HPDE6-E6E7 (cell line): ENCODE measurements at regions not wholly inside any gene's neighbourhood (a gene's known extent, or its start where the extent isn't known, plus 50 kb on each side); places are given as distances from the start of the nearest gene placed in this dataset.

Experiments
- DNase-seq: peaks from one replicate; pipeline ENCODE4 v3.0.0; 2011; ENCODE audit warnings: missing footprints; ENCODE audit errors: extremely low spot score

DNA sequence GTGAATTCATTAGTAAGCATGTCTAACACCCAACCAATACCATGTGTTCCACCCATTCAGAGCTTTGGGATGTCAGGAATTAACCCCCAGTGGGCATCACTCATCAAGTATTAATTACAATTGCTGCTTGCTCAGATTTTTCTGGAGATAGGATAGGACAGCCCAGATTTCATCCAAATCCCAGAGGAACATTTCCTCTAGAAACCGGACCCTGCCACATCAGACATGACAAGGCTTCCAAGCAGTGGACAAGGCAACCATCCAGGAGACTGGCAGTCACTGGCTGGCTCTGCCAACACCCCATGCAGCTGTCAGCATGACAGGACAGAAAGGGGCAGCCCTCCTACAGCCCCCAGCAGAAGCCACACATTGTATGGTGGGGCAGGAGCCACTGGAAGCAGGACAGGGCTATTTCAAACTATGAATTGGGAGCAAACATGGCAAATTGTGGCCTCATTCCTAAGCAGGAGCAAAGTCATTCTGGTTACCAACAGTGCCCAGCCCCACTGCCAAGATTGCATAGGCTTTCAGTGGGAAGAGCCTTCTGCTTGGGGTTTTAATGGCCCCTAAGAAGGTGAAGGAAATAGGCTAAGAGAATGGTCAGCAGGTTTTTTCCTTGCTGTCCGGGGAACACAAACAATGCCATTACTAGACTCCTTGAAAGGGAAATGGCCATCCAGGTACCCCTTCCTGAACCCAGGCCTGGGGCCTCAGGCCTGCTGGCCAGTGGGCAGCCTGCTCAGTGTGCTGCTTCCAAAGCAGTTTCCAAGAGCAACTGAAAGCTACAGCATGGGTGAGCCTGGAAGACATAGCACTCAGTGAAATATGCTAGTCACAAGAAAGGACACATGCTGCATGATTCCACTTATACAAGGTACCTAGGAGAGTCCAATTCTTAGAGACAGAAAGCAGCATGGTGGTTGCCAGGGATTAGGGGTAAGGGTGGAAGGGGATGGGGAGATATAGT lies 294.7 kb upstream of the SLC30A5 start:
- DNase-seq = no peak

DNA sequence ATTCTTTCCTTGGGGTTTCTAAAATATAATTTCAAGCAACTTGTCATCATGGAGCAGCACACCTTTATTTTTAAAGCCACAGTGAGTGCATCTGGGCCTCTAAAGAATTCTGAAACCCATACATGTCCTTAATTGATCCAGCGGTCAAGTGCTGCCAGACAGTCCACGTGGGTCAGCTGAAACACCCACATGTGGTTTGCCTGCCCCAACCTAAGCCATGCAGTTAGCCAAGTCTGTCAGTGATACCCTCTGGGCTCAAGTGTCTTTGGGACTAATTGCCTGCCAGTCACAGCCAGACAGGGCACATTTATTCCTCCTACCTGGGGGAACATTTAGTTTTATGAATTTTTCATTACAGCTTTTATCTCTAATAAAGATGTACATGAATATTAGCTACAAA lies 291.4 kb upstream of the SLC30A5 start:
- DNase-seq = no peak

DNA sequence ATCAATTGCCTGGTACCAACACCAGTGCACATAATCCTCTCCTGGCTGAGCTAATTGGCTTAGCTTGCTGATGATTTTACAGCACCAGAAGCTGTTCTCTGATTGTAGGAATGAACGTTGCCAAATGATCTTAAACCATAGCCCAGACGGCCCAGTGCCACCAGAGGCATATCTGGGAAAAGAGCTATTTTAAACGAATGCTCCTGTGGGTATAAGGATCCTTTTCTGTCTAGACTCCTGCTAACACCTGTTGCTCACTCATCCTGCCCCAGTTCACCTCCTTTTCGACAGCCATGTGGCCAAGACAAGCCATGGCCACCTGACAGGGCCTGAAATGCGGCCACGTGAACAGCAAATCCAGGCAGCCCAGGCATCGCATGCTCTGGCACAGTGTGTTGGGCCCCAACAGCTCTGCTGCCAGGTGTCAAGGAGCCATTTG lies 289.9 kb upstream of the SLC30A5 start:
- DNase-seq = no peak

DNA sequence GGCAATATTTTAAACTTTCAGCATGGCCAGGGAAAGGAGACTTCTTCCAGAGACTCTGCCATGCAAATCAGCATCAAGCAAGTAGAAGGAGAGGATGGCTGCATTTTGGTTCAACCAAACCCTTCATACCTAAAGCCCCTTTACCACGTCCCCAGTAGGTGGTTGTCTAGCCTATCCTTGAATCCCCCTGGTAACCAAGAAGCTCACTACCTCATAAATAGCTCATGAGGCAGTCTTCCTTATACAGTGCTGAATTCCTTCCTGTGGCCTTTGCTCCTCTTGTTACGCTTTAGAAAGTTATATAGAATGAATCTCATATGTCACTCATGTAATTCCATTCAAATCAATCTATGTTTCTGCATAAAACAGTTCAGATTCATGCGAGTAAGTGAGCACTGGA lies 289.5 kb upstream of the SLC30A5 start:
- no peak for DNase-seq

DNA sequence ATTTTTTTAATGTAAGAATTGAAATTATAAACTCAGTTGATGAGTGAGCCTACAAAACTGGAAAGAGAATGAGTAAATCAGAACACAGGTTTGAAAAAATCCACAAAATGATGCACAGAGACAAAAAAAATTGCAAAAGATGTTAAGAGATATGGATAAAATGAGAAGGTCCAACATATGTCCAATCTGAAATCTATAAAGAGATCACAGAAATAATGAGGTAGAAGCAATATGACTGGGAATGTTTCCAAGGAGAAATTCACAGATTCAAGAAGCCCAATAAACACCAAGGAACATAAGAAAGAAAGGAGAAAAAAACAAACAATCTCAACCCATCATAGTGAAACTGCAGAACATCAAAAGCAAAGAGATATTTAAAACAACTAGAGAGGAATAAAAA lies 288.4 kb upstream of the SLC30A5 start:
- DNase-seq = no peak

DNA sequence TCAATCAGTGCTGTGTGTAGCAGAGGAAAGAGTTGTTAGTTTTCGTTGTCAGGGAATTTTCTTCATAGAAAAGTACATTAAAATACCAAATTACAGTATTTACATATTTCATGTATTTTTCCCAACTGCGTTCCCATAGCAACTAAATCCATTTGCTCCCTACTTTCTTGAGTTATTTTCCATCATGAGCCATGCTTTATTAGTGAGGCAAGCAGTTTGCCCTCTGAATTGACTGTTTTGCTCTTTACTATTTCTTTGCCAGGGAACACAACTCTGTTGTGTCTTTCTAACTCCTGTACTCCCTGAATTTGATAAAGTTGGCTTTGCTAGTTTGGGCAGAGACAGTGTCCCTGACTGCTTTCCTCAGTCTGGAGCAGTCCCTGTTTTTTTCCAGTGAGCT lies 276.2 kb upstream of the SLC30A5 start:
- no peak for DNase-seq

DNA sequence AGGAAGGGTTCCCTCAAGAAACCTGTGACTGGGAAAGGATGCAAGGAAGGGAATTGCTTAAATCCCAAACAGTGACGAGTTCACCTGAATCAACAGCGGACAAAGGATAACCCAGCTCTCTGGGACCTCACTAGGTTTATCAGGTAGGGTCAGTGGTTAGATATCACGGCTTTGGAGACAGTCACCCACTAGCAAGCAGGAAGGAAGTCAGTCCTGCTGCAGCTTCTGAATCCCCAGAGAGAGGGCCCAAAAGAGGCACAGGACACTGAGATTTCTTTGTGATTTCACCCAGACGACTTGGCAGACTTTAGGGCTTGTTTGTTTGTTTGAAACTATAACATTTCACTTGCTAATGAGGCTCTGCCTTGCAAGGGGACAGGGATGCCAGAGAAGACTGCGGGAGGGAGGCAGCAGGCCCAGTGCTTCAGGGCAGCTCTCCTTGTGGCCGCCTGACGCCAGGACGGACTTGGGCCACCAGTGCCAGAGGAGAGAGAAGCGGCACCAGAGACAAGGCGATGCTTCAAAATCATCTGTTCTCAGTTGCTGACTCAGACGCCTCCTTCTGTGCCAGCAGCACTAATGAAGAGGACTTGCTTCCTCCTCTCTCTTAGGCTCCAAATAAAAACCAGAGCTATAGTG lies 275.6 kb upstream of the SLC30A5 start:
- no peak for DNase-seq

DNA sequence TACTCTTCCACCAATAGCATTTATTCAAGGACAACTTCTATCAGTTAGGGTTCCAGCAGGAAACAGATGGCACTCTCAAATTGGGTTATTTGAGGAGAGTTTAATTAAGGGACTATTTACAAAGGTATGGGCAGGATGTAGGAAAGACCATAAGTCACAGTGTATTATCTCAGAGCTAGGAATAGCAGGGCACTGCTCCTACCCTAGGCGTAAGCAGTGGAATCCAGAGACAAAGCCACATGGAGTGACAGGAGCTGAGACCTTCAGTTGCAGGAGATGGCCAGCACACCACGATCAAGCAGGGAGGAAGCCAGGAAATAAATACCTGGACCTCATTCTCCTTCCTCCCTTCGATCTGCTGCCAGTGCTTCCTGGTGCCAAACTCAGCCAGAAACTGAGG lies 274.9 kb upstream of the SLC30A5 start:
- DNase-seq = no peak

DNA sequence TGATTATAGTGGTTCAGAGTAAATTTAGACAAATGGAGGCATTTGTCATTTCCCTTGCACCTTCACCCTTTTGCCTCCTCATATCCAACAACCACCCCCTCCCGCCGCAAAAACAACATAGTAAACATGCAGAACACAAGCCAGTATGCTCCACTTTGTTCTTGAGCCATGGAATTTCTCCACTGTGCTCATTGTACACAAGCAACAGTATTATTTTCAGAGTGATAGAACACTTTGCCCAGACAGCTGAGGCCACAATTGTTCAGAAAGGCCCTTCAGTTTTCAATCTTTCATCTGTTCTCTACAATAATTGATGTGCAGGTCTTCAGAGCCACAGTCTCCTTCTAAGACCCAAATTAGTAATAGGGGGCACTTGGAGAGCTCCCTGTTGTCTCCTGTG lies 272.8 kb upstream of the SLC30A5 start:
- DNase-seq = no peak

DNA sequence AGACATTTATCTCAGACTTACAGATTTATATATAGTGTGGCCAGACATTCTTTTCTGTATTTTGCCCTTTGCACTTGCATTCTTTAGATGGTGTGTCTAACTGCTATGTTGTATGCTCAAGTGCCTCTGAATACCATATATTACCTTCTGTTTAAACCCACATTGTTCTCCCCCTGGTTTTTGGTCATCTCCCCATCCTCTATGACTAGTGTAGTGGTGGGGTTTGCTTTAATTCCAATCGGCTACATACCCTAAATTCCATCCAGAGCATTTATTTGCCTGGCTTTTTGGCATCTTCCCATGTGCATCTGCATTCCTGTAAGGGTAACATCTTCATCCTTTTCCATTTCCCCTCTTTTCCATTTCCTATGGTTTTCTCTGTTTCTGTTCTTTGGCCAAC lies 271.0 kb upstream of the SLC30A5 start:
- no peak for DNase-seq

DNA sequence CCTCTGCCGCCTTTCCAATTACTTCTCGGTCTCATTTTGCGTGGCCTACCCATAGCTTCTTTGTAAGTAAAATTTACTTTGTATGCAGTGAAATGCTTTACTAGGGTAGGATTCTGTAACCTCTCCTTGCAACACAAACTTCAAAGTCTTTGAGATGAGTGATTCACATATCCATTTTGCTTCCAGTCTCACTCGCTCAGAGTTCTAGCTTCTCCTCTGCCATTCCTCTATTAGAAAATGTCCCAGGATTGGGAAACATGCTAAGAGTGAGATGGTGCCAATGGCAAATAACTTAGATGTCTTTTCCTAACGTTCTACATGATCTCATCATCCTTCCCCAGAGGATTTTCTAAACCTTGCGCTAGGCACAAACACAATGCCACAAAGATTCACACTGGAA lies 270.5 kb upstream of the SLC30A5 start:
- no peak for DNase-seq

DNA sequence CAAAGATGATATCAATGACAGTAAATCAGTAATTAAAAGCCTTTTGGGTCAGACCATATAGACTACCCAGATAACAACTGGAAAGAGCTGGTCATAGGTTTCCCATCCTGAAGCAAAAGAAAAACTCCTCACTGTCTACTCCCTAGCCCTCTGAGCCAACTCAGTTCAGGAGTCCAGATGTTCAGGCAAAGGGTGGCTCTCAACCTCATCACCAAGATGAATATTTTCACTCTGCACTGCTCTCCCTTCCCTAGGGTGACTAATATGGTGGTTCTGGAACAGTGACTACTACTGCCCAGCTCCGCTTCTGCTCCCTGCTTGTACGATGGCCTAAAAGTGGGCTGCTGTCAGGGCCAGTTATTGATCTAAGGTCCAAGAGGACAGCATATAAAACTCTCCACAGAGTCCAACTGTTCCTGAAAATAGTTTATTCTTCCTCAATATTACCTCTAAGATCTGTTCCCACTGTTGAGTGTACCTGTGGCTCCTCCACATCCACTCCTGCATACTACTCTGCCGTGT lies 263.4 kb upstream of the SLC30A5 start:
- no peak for DNase-seq

DNA sequence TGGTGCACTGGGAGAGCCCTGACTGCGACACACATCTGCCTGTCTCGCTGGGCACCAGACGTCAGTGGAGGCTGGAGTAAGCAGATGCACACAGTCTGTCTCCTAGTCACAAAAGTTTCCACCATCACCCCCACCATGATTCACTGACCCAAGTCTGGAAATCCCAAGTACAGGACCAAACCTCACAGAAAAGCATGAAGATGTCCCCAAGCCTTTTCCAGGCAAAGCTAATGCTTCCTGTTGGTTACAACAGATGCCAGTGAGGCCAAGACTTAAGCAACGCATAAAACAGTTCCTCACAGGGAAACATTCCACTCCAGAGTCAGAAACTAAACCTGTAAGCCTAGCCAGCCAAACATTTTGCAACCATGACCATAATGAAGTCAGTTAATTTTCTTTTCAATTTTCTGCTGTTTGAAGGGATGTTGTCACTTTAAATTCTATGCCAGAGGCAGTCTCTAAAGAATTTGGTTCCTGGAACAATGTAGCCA lies 259.3 kb upstream of the SLC30A5 start:
- no peak for DNase-seq

DNA sequence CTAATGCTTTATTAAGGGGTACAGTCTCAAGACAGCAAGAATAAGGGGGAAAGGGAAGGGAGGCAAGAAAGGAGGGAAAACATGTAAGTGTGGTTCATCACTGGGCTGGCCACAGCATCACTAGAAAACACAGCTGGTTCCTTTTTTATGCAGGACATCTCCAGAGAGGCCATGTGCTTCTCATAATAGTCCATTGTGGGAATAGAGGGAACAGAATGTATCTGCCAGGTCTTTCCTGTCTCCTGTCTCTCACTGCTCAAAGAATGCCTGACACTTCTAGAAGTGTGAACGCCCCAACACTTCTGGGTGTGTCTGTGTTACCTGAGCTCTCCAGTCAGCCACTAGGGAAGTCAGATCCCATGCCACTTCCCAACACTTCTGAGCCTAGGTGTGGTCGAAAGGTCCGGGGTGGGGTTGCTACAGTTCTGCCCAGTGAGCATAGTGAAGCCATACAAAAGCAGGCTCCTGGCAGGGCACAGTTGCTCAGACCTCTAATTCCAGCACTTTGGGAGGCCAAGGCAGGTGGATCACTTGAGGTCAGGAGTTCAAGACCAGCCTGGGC lies 255.6 kb upstream of the SLC30A5 start:
- no peak for DNase-seq

DNA sequence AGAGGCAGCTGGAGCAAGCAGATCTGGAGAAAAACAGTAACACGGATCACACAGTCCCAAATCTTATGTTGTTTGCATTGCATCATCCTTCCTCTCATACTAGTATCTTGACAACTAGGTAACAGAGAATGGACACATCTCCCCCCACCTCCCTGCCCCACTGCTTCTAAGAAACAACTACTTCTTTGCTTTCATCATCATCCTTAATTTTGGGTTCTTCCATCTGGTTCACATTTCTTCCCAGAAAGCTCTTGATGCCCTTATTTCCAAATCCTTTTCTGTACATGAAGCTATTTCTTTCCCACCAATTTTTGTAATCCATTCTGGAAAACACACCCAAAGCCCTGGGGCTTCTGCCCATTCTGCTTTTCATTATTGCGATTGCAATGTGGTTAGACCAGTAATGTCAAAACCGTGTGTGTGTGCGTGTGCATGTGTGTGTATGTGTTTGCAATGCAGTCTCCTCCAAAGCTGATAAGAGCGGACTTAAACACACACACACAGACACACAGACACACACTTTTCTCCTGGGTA lies 254.7 kb upstream of the SLC30A5 start:
- no peak for DNase-seq

DNA sequence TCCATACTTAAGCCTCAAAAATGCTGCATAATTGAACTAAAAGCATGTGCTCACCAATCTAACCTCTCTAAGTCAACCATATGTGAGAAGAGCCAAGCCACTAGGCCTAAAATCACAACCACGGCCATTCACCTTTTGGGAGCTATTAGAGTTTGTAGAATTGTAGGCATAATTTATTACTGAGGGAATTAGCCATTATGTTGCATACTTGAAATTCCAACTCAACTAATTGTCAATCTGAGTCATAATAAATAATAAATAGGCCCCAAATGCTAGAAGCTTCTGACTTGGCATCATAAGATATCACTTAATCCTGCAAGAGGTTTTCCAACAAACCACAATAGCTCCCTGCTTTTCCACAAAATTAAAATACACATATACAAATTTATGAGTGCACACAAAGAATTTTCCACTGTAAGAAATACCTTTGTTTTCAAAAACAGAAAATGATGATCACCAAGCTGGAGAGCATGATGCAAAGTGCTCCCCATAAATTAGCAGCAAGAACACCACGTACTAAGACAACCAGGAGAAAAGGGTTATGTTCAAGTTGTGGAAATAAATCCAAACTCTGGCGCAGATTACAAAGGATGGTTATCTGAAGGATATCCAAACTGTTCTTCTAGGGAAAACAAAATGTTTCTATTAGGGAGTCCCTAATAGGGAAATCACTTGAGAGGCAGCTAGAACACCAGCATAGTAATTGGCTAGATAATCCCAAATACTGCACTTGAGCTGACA lies 250.0 kb upstream of the SLC30A5 start:
- no peak for DNase-seq

DNA sequence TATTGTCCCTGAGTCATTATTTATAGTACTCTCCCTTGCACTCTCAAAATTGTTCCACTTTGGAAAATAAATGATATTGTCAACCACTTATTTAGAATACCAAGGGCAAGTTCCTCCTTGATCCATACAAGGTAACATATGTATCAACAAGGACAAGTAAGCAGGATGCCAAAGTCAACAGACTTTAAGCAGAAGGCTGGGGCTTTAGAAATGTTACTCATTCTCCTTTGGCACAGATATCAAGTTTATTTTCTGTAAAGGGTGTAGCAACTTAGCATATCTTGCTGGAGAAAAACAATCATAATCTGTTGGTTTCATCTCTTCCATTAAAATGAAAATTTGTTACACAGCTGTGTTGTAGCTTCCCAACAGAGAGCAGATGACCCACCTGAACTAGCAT lies 248.7 kb upstream of the SLC30A5 start:
- DNase-seq = no peak

DNA sequence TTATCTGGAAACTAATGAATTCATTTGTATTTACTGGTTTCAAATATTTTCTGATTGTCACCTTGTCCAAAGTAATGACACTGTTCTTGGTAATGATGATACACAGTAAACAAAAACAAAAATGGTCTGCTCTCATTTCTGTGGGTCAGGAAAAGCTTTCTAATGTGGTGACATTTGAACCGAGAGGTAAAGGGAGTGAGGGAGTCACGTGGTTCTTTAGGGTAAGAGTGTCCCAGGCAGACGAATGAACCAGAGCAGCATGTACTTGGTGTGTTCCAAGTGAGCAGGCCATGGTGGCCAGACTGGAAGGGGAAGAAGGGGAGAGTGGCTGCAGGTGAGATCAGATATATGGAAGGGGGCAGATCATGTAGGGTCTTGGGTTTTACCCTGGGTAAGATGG lies 247.0 kb upstream of the SLC30A5 start:
- DNase-seq = no peak

DNA sequence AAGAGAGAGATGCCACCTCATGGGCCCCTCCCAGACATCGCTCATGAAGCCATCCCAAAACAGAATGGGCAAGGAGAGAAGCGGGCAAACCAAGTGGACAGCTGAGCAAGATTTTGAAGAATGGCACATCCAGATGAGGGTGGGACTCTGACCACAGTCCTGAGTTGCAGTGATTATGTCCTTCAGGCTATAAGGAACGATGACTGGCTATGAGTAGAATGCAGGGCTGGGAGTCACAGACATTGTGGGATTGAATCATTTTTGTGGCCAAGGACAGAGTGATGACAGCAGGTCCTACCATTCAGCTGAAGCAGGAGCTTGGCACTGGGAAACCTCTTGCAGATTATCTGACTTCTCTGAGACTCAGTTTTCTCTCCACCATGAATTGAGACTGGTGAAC lies 245.7 kb upstream of the SLC30A5 start:
- no peak for DNase-seq

DNA sequence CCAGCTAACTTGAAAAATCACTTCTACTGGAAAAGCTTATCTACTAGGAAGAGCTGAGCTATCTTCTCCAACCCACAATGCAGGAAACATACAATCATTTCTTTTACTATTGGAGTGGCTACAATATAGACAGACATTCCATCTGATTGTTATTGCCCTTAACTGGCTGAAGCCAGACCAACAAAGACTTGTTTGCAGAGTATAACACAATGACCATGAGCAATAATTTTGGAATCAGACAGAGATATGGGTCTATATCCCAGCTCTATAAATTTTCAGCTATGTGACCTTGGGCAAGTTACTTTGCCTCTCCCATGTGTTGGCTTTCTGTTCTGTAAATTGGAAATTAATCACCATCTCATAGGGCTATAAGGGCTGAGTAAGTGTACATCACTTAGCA lies 244.7 kb upstream of the SLC30A5 start:
- DNase-seq = no peak

DNA sequence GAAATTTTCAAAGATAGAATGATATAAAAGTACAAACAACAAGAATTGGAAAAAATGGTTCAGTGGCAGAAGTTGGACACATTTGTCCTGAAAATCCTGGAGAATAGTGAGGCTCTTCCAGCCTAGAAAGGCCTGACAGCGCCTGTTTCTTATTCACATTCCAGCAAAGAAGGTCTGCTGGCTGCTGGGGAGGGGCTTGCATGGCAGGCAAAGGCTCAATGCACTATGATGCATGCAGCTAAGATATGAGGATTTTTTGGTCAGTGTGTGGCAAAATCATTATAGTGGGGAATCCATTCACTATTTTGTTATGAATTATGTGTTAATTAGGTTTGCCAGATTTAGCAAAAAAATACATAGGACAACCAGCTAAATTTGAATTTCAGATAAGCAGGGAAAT lies 243.9 kb upstream of the SLC30A5 start:
- no peak for DNase-seq

DNA sequence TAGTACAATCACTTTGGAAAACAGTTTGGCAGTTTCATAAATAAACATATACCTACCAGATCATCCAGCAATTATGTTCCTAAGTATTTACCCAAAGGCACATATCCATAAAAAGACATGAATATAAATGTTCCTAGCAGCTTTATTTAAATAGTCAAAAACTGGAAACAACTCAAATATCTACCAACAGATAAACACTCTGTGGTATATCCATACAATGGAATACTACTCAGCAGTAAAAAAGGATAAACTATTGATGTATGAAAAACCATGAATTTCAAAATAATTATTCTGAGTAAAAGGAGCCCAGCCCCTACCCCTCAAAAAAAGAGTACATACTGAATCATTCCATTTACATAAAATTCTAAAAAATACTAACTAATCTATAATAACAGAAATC lies 232.7 kb upstream of the SLC30A5 start:
- DNase-seq = no peak
